Activated CD4-positive, alpha-beta T cell treated with anti-CD3 and anti-CD28 coated beads, Interleukin-10, Interleukin-2, amounts not matched to agents 100 ng/mL and 50 ng/mL, durations not matched to agents 16 hours and 8 hours (primary cell): ENCODE measurements at regions not wholly inside any gene's neighbourhood (a gene's known extent, or its start where the extent isn't known, plus 50 kb on each side); places are given as distances from the start of the nearest gene placed in this dataset.
"Not testable (repeated sequence)": the region's sequence is repeated elsewhere in the genome, so short reads cannot be mapped to it uniquely, and the experiment has no call there.

ENCODE experiments used
- DNase-seq: peaks from one replicate; pipeline ENCODE4 v3.0.0-alpha.2; 2020

GRCh38 chr4:183816077-183816476 lies 89.0 kb upstream of the STOX2 start:
- no peak for DNase-seq

GRCh38 chr4:183816882-183817509 lies 88.1 kb upstream of the STOX2 start:
- DNase-seq, result no peak

GRCh38 chr4:183818591-183818990 lies 86.5 kb upstream of the STOX2 start:
- not testable (repeated sequence) for DNase-seq

- DNase-seq, result no peak
Measured at GRCh38 chr4:183821076-183821853, 83.8 kb upstream of the STOX2 start.

- DNase-seq, result no peak
Measured at GRCh38 chr4:183823434-183823833, 81.7 kb upstream of the STOX2 start.

GRCh38 chr4:183825346-183825745 lies 79.8 kb upstream of the STOX2 start:
- DNase-seq, result no peak

- no peak for DNase-seq
Measured at GRCh38 chr4:183826461-183826860, 78.6 kb upstream of the STOX2 start.

GRCh38 chr4:183828125-183828524 lies 77.0 kb upstream of the STOX2 start:
- DNase-seq, result no peak

- DNase-seq, result no peak
Measured at GRCh38 chr4:183828839-183829238, 76.3 kb upstream of the STOX2 start.

- DNase-seq, result no peak
Measured at GRCh38 chr4:183830438-183830985, 74.6 kb upstream of the STOX2 start.

- DNase-seq, result no peak
Measured at GRCh38 chr4:183831026-183831446, 74.1 kb upstream of the STOX2 start.

GRCh38 chr4:183831683-183832082 lies 73.4 kb upstream of the STOX2 start:
- no peak for DNase-seq

- no peak for DNase-seq
Measured at GRCh38 chr4:183832776-183833450, 72.2 kb upstream of the STOX2 start.

GRCh38 chr4:183834252-183834651 lies 70.9 kb upstream of the STOX2 start:
- no peak for DNase-seq

GRCh38 chr4:183837222-183837621 lies 67.9 kb upstream of the STOX2 start:
- DNase-seq, result no peak

- no peak for DNase-seq
Measured at GRCh38 chr4:183838987-183839712, 66.0 kb upstream of the STOX2 start.

GRCh38 chr4:183840311-183840710 lies 64.8 kb upstream of the STOX2 start:
- peak; percentile 68 for DNase-seq

GRCh38 chr4:183841001-183841400 lies 64.1 kb upstream of the STOX2 start:
- no peak for DNase-seq

GRCh38 chr4:183842129-183842528 lies 63.0 kb upstream of the STOX2 start:
- DNase-seq, result no peak

GRCh38 chr4:183843248-183843671 lies 61.8 kb upstream of the STOX2 start:
- no peak for DNase-seq

GRCh38 chr4:183846951-183847350 lies 58.2 kb upstream of the STOX2 start:
- DNase-seq, result no peak

GRCh38 chr4:183848805-183849204 lies 56.3 kb upstream of the STOX2 start:
- no peak for DNase-seq
